Peyer's patch (tissue), 4 donors: ENCODE measurements at regions not wholly inside any gene's neighbourhood (a gene's known extent, or its start where the extent isn't known, plus 50 kb on each side); places are given as distances from the start of the nearest gene placed in this dataset.

ENCODE experiments used
- POLR2A ChIP-seq, 2 donors: fragments of 450-650 bp; IDR thresholded peaks; one replicate each; pipeline ENCODE4 v1.5.1; 2017; ENCODE audit warnings: antibody characterized with exemption in 2 of 2, mild to moderate bottlenecking in 2 of 2, moderate library complexity in 2 of 2
- TF ChIP-seq, protein P1 (sequence below), 6 experiments: fragments of 450-650 bp in 4 of 6; fragments of 200-600 bp in 2 of 6; sonication (generic) in 1 of 6; IDR thresholded peaks; one replicate each; pipeline ENCODE4 v1.5.1; 2017 to 2019; ENCODE audit warnings: antibody characterized with exemption in 6 of 6, mild to moderate bottlenecking in 3 of 6, moderate library complexity in 1 of 6

DNA sequence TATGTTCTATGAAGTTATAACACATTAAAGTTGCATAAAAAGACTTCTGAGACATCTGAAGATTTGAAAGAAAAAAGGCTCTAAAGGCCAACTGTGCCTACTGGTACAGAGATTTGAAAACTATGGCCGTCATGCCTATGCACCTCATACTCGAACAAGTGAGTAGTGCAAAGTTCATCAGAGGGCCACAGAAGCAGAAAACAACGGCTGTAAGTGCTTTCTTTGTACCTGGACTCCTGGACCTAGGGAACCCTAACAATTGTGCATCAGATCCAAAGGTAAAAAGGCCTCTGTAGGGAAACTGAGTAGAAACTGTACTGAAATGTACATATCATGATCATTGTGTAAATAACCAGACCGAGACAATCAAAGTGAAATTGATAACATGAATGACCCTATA, 230.4 kb upstream of the CHST9 start:
- TF ChIP-seq, protein P1, sequence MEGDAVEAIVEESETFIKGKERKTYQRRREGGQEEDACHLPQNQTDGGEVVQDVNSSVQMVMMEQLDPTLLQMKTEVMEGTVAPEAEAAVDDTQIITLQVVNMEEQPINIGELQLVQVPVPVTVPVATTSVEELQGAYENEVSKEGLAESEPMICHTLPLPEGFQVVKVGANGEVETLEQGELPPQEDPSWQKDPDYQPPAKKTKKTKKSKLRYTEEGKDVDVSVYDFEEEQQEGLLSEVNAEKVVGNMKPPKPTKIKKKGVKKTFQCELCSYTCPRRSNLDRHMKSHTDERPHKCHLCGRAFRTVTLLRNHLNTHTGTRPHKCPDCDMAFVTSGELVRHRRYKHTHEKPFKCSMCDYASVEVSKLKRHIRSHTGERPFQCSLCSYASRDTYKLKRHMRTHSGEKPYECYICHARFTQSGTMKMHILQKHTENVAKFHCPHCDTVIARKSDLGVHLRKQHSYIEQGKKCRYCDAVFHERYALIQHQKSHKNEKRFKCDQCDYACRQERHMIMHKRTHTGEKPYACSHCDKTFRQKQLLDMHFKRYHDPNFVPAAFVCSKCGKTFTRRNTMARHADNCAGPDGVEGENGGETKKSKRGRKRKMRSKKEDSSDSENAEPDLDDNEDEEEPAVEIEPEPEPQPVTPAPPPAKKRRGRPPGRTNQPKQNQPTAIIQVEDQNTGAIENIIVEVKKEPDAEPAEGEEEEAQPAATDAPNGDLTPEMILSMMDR (IDR thresholded peaks at IDR 0.05), result no peak
- TF ChIP-seq POLR2A (IDR thresholded peaks at IDR 0.05), result no peak
